Activated effector memory CD4-positive, alpha-beta T cell treated with anti-CD3 and anti-CD28 coated beads, Interleukin-2, amount 50 U/mL, for 16 hours (primary cell): ENCODE measurements at regions not wholly inside any gene's neighbourhood (a gene's known extent, or its start where the extent isn't known, plus 50 kb on each side); places are given as distances from the start of the nearest gene placed in this dataset.
"Not testable (repeated sequence)": the region's sequence is repeated elsewhere in the genome, so short reads cannot be mapped to it uniquely, and the experiment has no call there.

Experiments
- DNase-seq: peaks from one replicate; pipeline ENCODE4 v3.0.0-alpha.2; 2020

- no peak for DNase-seq
Observed at GRCh38 chr3:8369638-8370037, 132.0 kb upstream of the LMCD1 start.

GRCh38 chr3:8371085-8371551, 130.5 kb upstream of the LMCD1 start:
- no peak for DNase-seq

- no peak for DNase-seq
Observed at GRCh38 chr3:8371960-8372463, 129.6 kb upstream of the LMCD1 start.

GRCh38 chr3:8380904-8381704, 120.5 kb upstream of the LMCD1 start:
- DNase-seq, result no peak

GRCh38 chr3:8385848-8386620, 115.6 kb upstream of the LMCD1 start:
- no peak for DNase-seq

GRCh38 chr3:8387571-8387970, 114.1 kb upstream of the LMCD1 start:
- DNase-seq, result no peak

- DNase-seq, result no peak
Observed at GRCh38 chr3:8399686-8400085, 101.9 kb upstream of the LMCD1 start.

GRCh38 chr3:8400911-8401310, 100.7 kb upstream of the LMCD1 start:
- DNase-seq, result no peak

- DNase-seq, result no peak
Observed at GRCh38 chr3:8403996-8404395, 97.6 kb upstream of the LMCD1 start.

GRCh38 chr3:8405144-8405543, 96.5 kb upstream of the LMCD1 start:
- no peak for DNase-seq

- DNase-seq, result no peak
Observed at GRCh38 chr3:8406479-8406878, 95.1 kb upstream of the LMCD1 start.

- DNase-seq, result no peak
Observed at GRCh38 chr3:8413337-8413926, 88.2 kb upstream of the LMCD1 start.

GRCh38 chr3:8416965-8417364, 84.7 kb upstream of the LMCD1 start:
- no peak for DNase-seq

GRCh38 chr3:8420612-8421011, 81.0 kb upstream of the LMCD1 start:
- no peak for DNase-seq

- no peak for DNase-seq
Observed at GRCh38 chr3:8421267-8421666, 80.4 kb upstream of the LMCD1 start.

GRCh38 chr3:8421711-8422110, 79.9 kb upstream of the LMCD1 start:
- DNase-seq, result no peak

GRCh38 chr3:8423307-8423706, 78.3 kb upstream of the LMCD1 start:
- DNase-seq, result no peak

GRCh38 chr3:8424281-8424680, 77.3 kb upstream of the LMCD1 start:
- no peak for DNase-seq

GRCh38 chr3:8436661-8437287, 64.8 kb upstream of the LMCD1 start:
- DNase-seq, result no peak

- no peak for DNase-seq
Observed at GRCh38 chr3:8438507-8439079, 63.0 kb upstream of the LMCD1 start.

GRCh38 chr3:8440142-8440541, 61.5 kb upstream of the LMCD1 start:
- DNase-seq, result not testable (repeated sequence)

- DNase-seq, result no peak
Observed at GRCh38 chr3:8441969-8442559, 59.6 kb upstream of the LMCD1 start.
